ENCODE measurements at regions not wholly inside any gene's neighbourhood (a gene's known extent, or its start where the extent isn't known, plus 50 kb on each side); places are given as distances from the start of the nearest gene placed in this dataset.

DNA sequence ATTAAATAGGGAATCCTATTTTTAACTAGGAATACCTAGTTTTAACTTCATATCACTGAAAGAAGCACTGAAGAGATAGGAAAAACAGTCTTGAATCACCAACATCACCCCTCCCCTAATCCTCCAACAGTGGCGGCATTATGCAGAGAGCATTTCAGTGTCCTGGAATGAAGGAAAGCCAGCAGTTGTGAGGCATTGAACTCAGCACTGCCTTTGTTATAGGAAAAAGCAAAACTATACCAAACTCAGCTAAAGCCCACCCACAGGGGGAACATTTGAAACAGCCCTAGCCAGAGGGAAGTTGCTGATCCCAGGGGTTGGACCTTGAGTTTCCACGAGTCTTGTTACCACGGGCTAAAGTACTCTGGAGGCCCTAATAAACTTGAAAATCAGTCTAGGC is 310.6 kb upstream of the EDIL3 start:
- Mint-ChIP-seq H3K4me3 (ENCODE audit: unreplicated experiment) (no peak overlapping the region), H3K9me3 (ENCODE audit: unreplicated experiment) (peaks cover 15% of the 10 kb centered on the region), H3K4me1 (ENCODE audit: low read depth, unreplicated experiment) (no peaks in the 10 kb centered on the region), H3K27ac (ENCODE audit: unreplicated experiment) (no peak overlapping the region), H3K27me3 (ENCODE audit: insufficient read depth, unreplicated experiment) (peaks cover 10% of the 10 kb centered on the region), H3K36me3 (ENCODE audit: insufficient read depth, unreplicated experiment) (no peaks in the 10 kb centered on the region)
- no peaks in the 10 kb centered on the region for H3K36me3 ChIP-seq (ENCODE audit: control insufficient read depth, insufficient read depth, low read length)
- CTCF ChIA-PET: no interaction called here
- DNase-seq: no peak
- intact Hi-C loops (cut with micrococcal nuclease; ENCODE audit: unreplicated experiment): no loop called here
- TF ChIP-seq, protein P1, sequence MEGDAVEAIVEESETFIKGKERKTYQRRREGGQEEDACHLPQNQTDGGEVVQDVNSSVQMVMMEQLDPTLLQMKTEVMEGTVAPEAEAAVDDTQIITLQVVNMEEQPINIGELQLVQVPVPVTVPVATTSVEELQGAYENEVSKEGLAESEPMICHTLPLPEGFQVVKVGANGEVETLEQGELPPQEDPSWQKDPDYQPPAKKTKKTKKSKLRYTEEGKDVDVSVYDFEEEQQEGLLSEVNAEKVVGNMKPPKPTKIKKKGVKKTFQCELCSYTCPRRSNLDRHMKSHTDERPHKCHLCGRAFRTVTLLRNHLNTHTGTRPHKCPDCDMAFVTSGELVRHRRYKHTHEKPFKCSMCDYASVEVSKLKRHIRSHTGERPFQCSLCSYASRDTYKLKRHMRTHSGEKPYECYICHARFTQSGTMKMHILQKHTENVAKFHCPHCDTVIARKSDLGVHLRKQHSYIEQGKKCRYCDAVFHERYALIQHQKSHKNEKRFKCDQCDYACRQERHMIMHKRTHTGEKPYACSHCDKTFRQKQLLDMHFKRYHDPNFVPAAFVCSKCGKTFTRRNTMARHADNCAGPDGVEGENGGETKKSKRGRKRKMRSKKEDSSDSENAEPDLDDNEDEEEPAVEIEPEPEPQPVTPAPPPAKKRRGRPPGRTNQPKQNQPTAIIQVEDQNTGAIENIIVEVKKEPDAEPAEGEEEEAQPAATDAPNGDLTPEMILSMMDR (IDR thresholded peaks at IDR 0.05; ENCODE audit: insufficient read depth in 1 of 2, low read depth in 1 of 2, low read length in 1 of 2, severe bottlenecking in 1 of 2, unreplicated experiment in 1 of 2): no peak
- H3K4me3 ChIP-seq (ENCODE audit: low read depth, low read length): no peak overlapping the region
- no peaks in the 10 kb centered on the region for H3K4me1 ChIP-seq
- H3K9me3 ChIP-seq: no peaks in the 10 kb centered on the region
- no peaks in the 10 kb centered on the region for H3K27me3 ChIP-seq (replicated peaks; ENCODE audit: control insufficient read depth, insufficient read depth, low read length)
- no TSS peak for BruUV-seq (replicated peaks)
- POLR2A ChIA-PET: no interaction called here

DNA sequence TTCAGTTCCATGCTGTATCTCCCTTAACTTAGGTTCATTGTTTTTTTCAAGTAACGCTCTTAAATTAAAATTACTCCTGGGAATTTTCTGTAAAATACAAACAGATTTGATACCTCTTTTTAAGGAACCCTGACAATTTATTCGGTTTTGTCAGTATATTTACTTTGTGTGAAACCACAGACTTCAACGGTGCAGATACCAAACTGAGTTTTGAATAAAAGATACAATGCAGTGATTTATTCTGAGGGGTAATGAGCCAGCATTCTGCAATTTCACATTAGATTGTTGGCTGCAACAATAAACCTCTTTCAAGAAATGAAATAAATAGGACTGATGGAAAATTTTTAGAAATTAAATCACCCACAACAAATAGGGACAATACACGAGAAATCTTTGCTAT is 308.6 kb upstream of the EDIL3 start:
- H3K4me3 ChIP-seq (ENCODE audit: low read depth, low read length): no peak overlapping the region
- Mint-ChIP-seq H3K27ac (ENCODE audit: unreplicated experiment) (no peak overlapping the region), H3K27me3 (ENCODE audit: insufficient read depth, unreplicated experiment) (no peaks in the 10 kb centered on the region), H3K4me3 (ENCODE audit: unreplicated experiment) (no peak overlapping the region), H3K9me3 (ENCODE audit: unreplicated experiment) (no peaks in the 10 kb centered on the region), H3K4me1 (ENCODE audit: low read depth, unreplicated experiment) (no peaks in the 10 kb centered on the region), H3K36me3 (ENCODE audit: insufficient read depth, unreplicated experiment) (no peaks in the 10 kb centered on the region)
- DNase-seq: no peak
- no peaks in the 10 kb centered on the region for H3K27me3 ChIP-seq (replicated peaks; ENCODE audit: control insufficient read depth, insufficient read depth, low read length)
- ChIA-PET CTCF (no interaction called here), POLR2A (no interaction called here)
- intact Hi-C loops (cut with micrococcal nuclease; ENCODE audit: unreplicated experiment): no loop called here
- no TSS peak for BruUV-seq (replicated peaks)
- no peaks in the 10 kb centered on the region for H3K36me3 ChIP-seq (ENCODE audit: control insufficient read depth, insufficient read depth, low read length)
- H3K4me1 ChIP-seq: no peaks in the 10 kb centered on the region
- TF ChIP-seq, protein P1 (IDR thresholded peaks at IDR 0.05; ENCODE audit: insufficient read depth in 1 of 2, low read depth in 1 of 2, low read length in 1 of 2, severe bottlenecking in 1 of 2, unreplicated experiment in 1 of 2): no peak
- no peaks in the 10 kb centered on the region for H3K9me3 ChIP-seq

DNA sequence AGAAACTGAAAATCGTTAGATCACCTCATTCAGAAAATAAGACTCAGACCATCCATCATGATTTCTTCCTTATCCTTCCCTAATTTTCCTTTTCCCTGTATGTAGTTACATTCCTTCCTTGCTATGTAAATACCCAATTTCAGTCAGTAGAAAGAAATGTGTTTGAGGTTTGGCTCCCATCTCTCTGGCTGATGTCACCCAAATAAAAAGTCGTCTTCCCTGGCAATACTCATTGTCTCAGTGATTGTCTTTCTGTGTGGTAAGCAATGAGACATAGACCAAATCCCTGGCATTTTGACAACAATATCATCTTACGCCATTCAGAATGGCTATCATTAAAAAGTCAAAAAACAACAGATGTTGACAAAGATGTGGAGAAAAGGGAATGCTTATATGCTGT is 303.9 kb upstream of the EDIL3 start:
- no peak overlapping the region for H3K4me3 ChIP-seq (ENCODE audit: low read depth, low read length)
- H3K4me3 Mint-ChIP-seq (ENCODE audit: unreplicated experiment): no peak overlapping the region
- no peaks in the 10 kb centered on the region for H3K36me3 Mint-ChIP-seq (ENCODE audit: insufficient read depth, unreplicated experiment)
- TF ChIP-seq, protein P1 (IDR thresholded peaks at IDR 0.05; ENCODE audit: insufficient read depth in 1 of 2, low read depth in 1 of 2, low read length in 1 of 2, severe bottlenecking in 1 of 2, unreplicated experiment in 1 of 2): no peak
- H3K27me3 Mint-ChIP-seq (ENCODE audit: insufficient read depth, unreplicated experiment): no peaks in the 10 kb centered on the region
- ChIA-PET POLR2A (no interaction called here), CTCF (no interaction called here)
- intact Hi-C loops (cut with micrococcal nuclease; ENCODE audit: unreplicated experiment): no loop called here
- H3K27me3 ChIP-seq (replicated peaks; ENCODE audit: control insufficient read depth, insufficient read depth, low read length): no peaks in the 10 kb centered on the region
- no peaks in the 10 kb centered on the region for H3K4me1 Mint-ChIP-seq (ENCODE audit: low read depth, unreplicated experiment)
- H3K27ac Mint-ChIP-seq (ENCODE audit: unreplicated experiment): no peak overlapping the region
- no peaks in the 10 kb centered on the region for H3K4me1 ChIP-seq
- DNase-seq: no peak
- BruUV-seq (replicated peaks): no TSS peak
- no peaks in the 10 kb centered on the region for H3K36me3 ChIP-seq (ENCODE audit: control insufficient read depth, insufficient read depth, low read length)
- no peaks in the 10 kb centered on the region for H3K9me3 ChIP-seq
- H3K9me3 Mint-ChIP-seq (ENCODE audit: unreplicated experiment): no peaks in the 10 kb centered on the region
